GM12872 (cell line): ENCODE measurements at regions not wholly inside any gene's neighbourhood (a gene's known extent, or its start where the extent isn't known, plus 50 kb on each side); places are given as distances from the start of the nearest gene placed in this dataset.

Source experiments
- TF ChIP-seq, protein P1 (sequence below): IDR thresholded peaks from 3 replicates; pipeline ENCODE4 v1.5.1; 2011; ENCODE audit warnings: low read depth, mild to moderate bottlenecking, low read length, moderate library complexity; ENCODE audit not compliant: insufficient read depth

DNA sequence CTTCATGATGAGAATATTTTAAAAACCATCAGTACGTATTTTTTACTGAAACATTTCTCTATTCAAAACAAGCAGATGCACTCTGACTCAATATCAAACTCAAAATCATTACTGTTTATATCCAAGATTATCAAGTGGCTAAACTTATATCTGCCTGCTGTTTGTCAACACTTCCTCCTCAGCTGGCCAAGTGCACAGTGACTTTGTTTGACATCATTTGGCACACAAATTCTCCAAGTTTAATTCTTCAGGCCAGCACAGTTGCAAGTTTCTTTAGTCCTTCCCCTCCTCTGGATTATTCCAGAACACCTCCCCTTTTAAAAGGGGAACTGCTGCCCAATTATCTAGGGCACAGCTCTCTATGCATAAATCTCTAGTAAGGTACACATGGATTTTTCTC lies 346.6 kb downstream of the FSIP2 start:
- TF ChIP-seq, protein P1, sequence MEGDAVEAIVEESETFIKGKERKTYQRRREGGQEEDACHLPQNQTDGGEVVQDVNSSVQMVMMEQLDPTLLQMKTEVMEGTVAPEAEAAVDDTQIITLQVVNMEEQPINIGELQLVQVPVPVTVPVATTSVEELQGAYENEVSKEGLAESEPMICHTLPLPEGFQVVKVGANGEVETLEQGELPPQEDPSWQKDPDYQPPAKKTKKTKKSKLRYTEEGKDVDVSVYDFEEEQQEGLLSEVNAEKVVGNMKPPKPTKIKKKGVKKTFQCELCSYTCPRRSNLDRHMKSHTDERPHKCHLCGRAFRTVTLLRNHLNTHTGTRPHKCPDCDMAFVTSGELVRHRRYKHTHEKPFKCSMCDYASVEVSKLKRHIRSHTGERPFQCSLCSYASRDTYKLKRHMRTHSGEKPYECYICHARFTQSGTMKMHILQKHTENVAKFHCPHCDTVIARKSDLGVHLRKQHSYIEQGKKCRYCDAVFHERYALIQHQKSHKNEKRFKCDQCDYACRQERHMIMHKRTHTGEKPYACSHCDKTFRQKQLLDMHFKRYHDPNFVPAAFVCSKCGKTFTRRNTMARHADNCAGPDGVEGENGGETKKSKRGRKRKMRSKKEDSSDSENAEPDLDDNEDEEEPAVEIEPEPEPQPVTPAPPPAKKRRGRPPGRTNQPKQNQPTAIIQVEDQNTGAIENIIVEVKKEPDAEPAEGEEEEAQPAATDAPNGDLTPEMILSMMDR = no peak

DNA sequence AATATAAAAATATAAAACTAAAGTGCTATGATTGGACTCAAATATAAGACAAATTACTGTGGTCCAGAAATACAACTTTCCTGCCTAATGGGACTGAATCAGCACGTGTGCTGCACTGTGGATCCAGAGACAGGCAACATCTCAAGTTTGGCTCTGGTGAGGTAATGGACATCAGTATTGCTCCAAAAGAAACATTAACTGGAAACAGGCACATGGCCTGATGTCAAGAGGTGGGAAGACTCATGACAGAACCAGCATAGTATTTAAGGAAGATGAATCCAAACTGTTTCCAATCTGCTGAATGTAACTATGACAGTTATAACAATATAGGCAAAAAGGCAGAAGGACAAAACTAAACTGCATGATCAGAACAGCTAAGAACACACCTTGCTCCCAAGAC lies 354.6 kb downstream of the FSIP2 start:
- TF ChIP-seq, protein P1 = no peak

DNA sequence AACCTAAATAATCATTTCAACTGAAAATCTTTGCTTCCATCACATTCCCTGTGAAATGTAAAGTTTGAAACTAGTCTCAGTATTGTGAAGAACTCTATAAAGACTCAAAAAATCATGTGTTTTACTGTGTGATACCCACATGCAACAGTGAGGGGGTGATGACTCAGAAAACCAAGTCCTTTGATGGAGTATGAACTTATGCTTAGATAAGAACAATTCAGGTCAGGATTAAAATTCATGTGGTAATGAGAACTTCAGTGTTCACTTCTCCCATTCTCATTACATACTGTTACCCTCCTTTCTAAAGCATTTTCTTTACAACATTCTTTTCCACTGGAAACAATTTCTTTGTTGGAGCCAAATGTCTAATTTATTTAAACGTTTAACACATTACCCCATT lies 360.2 kb downstream of the FSIP2 start:
- TF ChIP-seq, protein P1 = no peak

DNA sequence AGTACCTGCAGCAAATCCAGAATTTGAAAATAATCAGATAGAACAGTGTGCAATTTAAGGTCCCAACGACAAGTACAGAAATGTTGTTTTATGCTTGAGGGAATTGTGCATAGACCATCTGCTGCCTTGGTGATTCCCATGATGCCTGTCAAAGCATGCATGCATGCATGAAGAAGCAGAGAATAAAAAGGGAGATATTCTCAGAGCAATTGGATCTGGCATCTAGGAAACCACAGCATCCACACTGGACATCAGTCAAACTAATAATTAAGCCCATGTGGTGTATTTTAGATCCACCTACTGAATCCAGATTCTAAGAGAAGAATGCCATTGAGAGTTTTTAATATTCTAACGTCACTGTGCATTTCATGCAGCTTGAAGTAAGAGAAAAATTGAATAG lies 361.2 kb downstream of the FSIP2 start:
- TF ChIP-seq, protein P1 = no peak

DNA sequence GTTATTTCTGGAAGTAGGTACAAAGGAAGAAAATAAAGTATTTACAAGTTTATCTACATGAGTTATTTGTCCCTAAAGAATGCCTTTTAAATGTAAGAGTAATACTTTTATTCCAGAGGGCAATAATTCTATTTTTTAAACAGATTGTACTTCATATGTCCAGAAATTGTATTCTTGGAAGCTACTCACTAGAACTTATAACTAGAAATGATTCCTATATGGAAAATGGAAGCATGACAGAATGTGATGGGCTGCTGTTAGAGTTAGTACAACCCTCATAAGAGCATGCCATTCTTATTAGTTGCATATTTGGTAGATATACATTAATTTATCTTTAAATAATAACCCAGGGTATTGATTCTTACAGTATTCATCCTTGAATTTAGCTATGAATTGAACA lies 362.0 kb downstream of the FSIP2 start:
- TF ChIP-seq, protein P1 = no peak

DNA sequence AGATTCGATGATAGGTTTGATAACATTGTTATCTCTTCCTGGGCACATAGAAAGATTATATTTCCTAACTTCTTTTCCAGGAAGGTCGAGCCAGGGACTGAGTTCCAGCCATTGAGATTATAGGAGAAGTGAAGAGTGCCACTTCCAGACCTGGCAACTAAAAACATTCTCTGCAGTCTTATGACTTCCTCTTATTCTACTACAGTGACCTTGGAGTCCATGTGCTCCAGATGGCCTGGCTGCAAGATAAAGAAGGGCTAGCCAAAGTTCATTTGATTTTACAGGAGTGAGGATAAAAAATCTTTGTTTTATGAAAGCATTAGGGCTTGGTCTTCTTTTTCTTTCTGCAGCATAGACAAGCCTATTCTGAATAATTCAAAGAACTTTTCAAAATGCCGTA lies 363.0 kb downstream of the FSIP2 start:
- TF ChIP-seq, protein P1 = no peak

DNA sequence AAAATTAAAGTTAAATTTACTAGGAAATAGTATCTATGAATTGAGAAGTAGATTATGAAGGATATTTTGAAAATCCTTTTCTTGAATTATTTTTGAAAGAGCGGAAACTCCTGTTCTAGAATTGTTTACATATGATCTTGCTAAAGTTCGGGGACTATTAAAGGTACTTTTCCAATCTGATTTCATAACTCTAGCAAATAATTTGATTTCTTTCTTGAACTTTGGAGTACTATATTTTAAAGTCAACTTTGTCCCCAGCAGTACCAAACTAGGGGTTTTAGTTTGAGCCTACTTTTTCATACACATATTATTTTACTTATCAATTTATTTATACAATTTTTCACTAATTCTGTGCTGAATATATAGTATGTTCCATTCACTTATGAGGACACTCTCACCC lies 364.7 kb downstream of the FSIP2 start:
- TF ChIP-seq, protein P1 = no peak

DNA sequence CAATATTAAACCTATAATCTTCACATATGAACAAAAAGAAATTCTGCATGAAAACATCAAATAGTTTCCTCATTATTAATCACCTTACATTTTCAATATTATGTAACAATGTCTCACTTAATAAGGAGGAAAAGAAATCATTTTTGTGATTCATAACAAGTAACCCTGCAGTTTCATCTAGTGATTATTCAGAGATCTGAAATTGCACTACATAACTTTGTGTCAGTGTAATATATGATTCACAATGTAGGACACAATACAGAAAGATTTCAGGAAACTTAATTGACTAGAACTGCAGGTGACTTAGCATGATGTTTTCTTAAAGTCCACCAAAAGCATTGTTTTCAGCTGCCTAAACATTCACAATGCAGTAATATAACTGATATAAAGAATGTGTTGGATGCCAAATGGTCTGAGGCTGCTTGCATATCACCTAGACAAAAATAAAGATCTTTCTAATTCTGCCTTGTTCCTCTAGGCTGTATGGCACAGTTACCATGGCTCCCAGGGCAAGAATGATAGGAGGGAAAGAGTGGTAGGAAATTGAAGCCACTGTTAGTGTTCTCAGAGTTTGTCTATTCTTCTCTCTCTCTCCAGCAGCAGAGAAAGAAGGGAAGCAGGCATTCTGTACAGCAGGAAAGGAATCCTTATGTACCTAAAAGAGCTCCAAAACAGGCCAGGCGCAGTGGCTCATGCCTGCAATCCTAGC lies 366.6 kb downstream of the FSIP2 start:
- TF ChIP-seq, protein P1 = no peak
